GM12878 (cell line): ENCODE measurements at regions not wholly inside any gene's neighbourhood (a gene's known extent, or its start where the extent isn't known, plus 50 kb on each side); places are given as distances from the start of the nearest gene placed in this dataset. TPM values are rescaled to one million over a fixed set of nuclear protein-coding genes. Genes with fewer than 3 reads are reported as not detected.

Source experiments
- ATAC-seq: fragments of 200-7000 bp; cut with Tn5 transposase; 3 replicates; pipeline ENCODE4 v1.9.1; 2020; ENCODE audit warnings: mild to moderate bottlenecking, moderate library complexity
- BruUV-seq: library from RNA; stranded (reverse); fragments of 400-500 nt; replicated peaks from 2 replicates; lab custom pipeline; 2021; lab: Mats Ljungman, UMichigan
- CTCF ChIA-PET: fragments of 300-600 bp; sonication (Branson Sonifier 250); formaldehyde crosslinking; extraction: SDS; loops from one replicate; lab custom pipeline; 2021; ENCODE audit warnings: inconsistent platforms; lab: Yijun Ruan, JAX
- POLR2A ChIA-PET: fragments of 350-600 bp; formaldehyde crosslinking; extraction: SDS; loops from one replicate; lab custom pipeline; 2021; ENCODE audit warnings: inconsistent platforms; lab: Charles Lee
- RAD21 ChIA-PET: fragments of 300-600 bp; sonication (Branson Sonifier 250); formaldehyde crosslinking; loops from one replicate; lab custom pipeline; 2023; ENCODE audit warnings: antibody characterized with exemption; ENCODE audit not compliant: unreplicated experiment; lab: Charles Lee
- SMC1A ChIA-PET: fragments of 300-600 bp; sonication (Branson Sonifier 250); formaldehyde crosslinking; loops from one replicate; lab custom pipeline; 2023; ENCODE audit not compliant: unreplicated experiment, uncharacterized antibody; lab: Charles Lee
- DNase-seq: peaks from one replicate; pipeline ENCODE4 v3.0.0-alpha.2; 2011; ENCODE audit warnings: low read depth, low spot score
- FAIRE-seq: peaks from 3 replicates; lab custom pipeline; 2011; peaks lifted over from hg19 to GRCh38; lab: Jason Lieb, UNC
- H2AFZ ChIP-seq: 2 replicates; pipeline ENCODE4 v1.6.0; 2011; ENCODE audit warnings: low read depth, low read length, control low read depth; ENCODE audit not compliant: control insufficient read depth
- H3K27ac ChIP-seq: 2 replicates; pipeline ENCODE4 v1.5.1; 2011; ENCODE audit warnings: control low read depth; ENCODE audit not compliant: control insufficient read depth, insufficient read depth
- H3K27me3 ChIP-seq, 2 experiments: replicated peaks in 1 of 2; 2 replicates each; pipeline versions ENCODE4 v1.6.0 to v1.6.1; 2011; ENCODE audit warnings: low read length in 1 of 2; ENCODE audit not compliant: control insufficient read depth in 2 of 2, insufficient read depth in 2 of 2
- H3K36me3 ChIP-seq, 2 experiments: 2 replicates each; pipeline ENCODE4 v1.5.1; 2011; ENCODE audit warnings: low read length in 1 of 2; ENCODE audit not compliant: control insufficient read depth in 2 of 2, insufficient read depth in 2 of 2
- H3K4me1 ChIP-seq: 2 replicates; pipeline ENCODE4 v1.6.1; 2011; ENCODE audit warnings: mild to moderate bottlenecking, low read length, moderate library complexity, mixed read lengths; ENCODE audit not compliant: control insufficient read depth, insufficient read depth
- H3K4me2 ChIP-seq: 2 replicates; pipeline ENCODE4 v1.6.0; 2011; ENCODE audit warnings: control low read depth; ENCODE audit not compliant: control insufficient read depth, insufficient read depth
- H3K4me3 ChIP-seq: fragments of 200-600 bp; sonication (generic); 2 replicates; pipeline ENCODE4 v1.5.1; 2016
- H3K79me2 ChIP-seq: 2 replicates; pipeline ENCODE4 v1.6.0; 2011; ENCODE audit warnings: low read length; ENCODE audit not compliant: control insufficient read depth, insufficient read depth
- H3K9ac ChIP-seq: 2 replicates; pipeline ENCODE4 v1.8.0; 2011; ENCODE audit warnings: low read length, control low read depth, mixed read lengths; ENCODE audit not compliant: control insufficient read depth, insufficient read depth
- H3K9me3 ChIP-seq: replicated peaks from 3 replicates; pipeline ENCODE4 v1.5.1; 2011; ENCODE audit warnings: mild to moderate bottlenecking, low read length; ENCODE audit not compliant: control insufficient read depth, insufficient read depth
- H4K20me1 ChIP-seq: 2 replicates; pipeline ENCODE4 v1.6.0; 2011; ENCODE audit not compliant: control insufficient read depth, insufficient read depth
- CBX3 ChIP-seq: fragments of 200-600 bp; sonication (generic); IDR thresholded peaks from 2 replicates; pipeline ENCODE4 v1.6.1; 2016; ENCODE audit warnings: low read depth, borderline replicate concordance
- CEBPB ChIP-seq, 2 experiments: fragments of 150-350 bp in 1 of 2; IDR thresholded peaks; 2 replicates each; pipeline ENCODE4 v1.6.1; 2012 to 2014; ENCODE audit warnings: low read depth in 2 of 2, low read length in 2 of 2, borderline replicate concordance in 1 of 2, inconsistent platforms in 1 of 2
- MTA2 ChIP-seq: fragments of 450-650 bp; IDR thresholded peaks from 2 replicates; pipeline ENCODE4 v1.6.1; 2016; ENCODE audit warnings: low read depth, mild to moderate bottlenecking, moderate library complexity
- RB1 ChIP-seq: fragments of 450-650 bp; formaldehyde crosslinking; IDR thresholded peaks from 2 replicates; pipeline ENCODE4 v1.6.1; 2017; ENCODE audit warnings: mild to moderate bottlenecking, borderline replicate concordance
- RELA ChIP-seq: fragments of 450-650 bp; IDR thresholded peaks from 2 replicates; pipeline ENCODE4 v1.8.0; 2014; ENCODE audit warnings: borderline replicate concordance; ENCODE audit not compliant: partially characterized antibody
- ZSCAN29 ChIP-seq: fragments of 450-650 bp; IDR thresholded peaks from 2 replicates; pipeline ENCODE4 v1.6.1; 2017; ENCODE audit warnings: mild to moderate bottlenecking, moderate library complexity
- WGBS: methylation state at CpG from one replicate; pipeline ENCODE4 v1.1.6; 2016; ENCODE audit warnings: low lambda C conversion rate; ENCODE audit not compliant: insufficient replicate concordance, insufficient coverage; ENCODE audit errors: missing lambda C conversion rate; 5-methylcytosine and 5-hydroxymethylcytosine counted together
- in situ Hi-C: fragments of 300-500 bp; cut with MboI; formaldehyde crosslinking; loops from 9 replicates; pipeline ENCODE4 v1.14.3; 2018; ENCODE audit warnings: mixed read lengths
- intact Hi-C: fragments of 100-400 bp; cut with micrococcal nuclease; formaldehyde crosslinking; loops from one replicate; pipeline ENCODE4 v1.14.2; 2022; ENCODE audit not compliant: unreplicated experiment
- small RNA-seq: library from RNA; depleted of rRNA; stranded (forward); fragments of <200 nt; gene quantifications from one replicate; pipeline ENCODE3, GENCODE V24; 2014

DNA sequence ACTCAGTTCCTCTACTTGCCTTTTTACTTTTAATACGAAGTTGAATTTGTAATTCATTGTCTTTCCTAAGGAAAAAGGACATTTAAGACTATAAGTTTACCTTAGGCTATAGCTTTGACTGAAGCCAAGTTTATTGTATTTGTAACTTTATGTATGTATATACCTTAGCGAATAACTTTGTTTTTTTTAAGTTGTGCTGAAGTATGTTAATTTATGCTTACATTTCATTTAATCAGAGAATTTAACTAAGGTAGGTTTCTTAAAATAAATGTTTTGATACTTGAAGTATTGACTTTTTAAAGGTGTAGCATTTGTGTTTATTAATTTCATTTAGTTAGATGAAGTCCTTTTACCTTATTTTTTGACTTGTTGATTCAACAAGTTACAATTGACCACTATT, 55.2 kb upstream of the TPTE start:
- TF ChIP-seq RB1, result no peak
- TF ChIP-seq ZSCAN29, result no peak
- TF ChIP-seq MTA2, result no peak
- no peak for TF ChIP-seq RELA
- no peak for TF ChIP-seq CEBPB (IDR thresholded peaks at IDR 0.05; ENCODE audit: borderline replicate concordance in 1 of 2, low read depth in 2 of 2, low read length in 2 of 2)
- TF ChIP-seq CBX3, result no peak
- ChIA-PET POLR2A (no interaction called here), RAD21 (no interaction called here), SMC1A (no interaction called here), CTCF (no interaction called here)
- Histone ChIP-seq H3K36me3 (no peaks in the 10 kb centered on the region), H3K27me3 (no peaks in the 10 kb centered on the region), H3K4me3 (no peak overlapping the region), H3K9me3 (no peaks in the 10 kb centered on the region; the same call in 2 of the 3 replicates), H3K4me1 (no peaks in the 10 kb centered on the region), H3K9ac (no peak overlapping the region), H2AFZ (no peak overlapping the region), H4K20me1 (no peaks in the 10 kb centered on the region), H3K27ac (no peak overlapping the region), H3K79me2 (no peaks in the 10 kb centered on the region), H3K4me2 (no peak overlapping the region)
- intact Hi-C loops, result no loop called here
- no TSS peak for BruUV-seq
- FAIRE-seq (no peak), ATAC-seq (no peak), DNase-seq (no peak)
- in situ Hi-C loops, result no loop called here
- WGBS, result 18% methylated on average over 2 of the region's 2 CpGs

Small RNA genes lying in the stretch of these regions (small RNA-seq; reads per million reads assigned to genes)
- gene AF254983.2, result not detected
